HG02840 (cell line): ENCODE measurements at regions not wholly inside any gene's neighbourhood (a gene's known extent, or its start where the extent isn't known, plus 50 kb on each side); places are given as distances from the start of the nearest gene placed in this dataset.
"Not testable (repeated sequence)": the region's sequence is repeated elsewhere in the genome, so short reads cannot be mapped to it uniquely, and the experiment has no call there.

Experiments used
- ATAC-seq: cut with Tn5 transposase; IDR thresholded peaks from one replicate; pipeline ENCODE4 v1.9.1; 2021; ENCODE audit warnings: mild to moderate bottlenecking, moderate library complexity, moderate number of reproducible peaks; ENCODE audit not compliant: unreplicated experiment, low FRiP score

DNA sequence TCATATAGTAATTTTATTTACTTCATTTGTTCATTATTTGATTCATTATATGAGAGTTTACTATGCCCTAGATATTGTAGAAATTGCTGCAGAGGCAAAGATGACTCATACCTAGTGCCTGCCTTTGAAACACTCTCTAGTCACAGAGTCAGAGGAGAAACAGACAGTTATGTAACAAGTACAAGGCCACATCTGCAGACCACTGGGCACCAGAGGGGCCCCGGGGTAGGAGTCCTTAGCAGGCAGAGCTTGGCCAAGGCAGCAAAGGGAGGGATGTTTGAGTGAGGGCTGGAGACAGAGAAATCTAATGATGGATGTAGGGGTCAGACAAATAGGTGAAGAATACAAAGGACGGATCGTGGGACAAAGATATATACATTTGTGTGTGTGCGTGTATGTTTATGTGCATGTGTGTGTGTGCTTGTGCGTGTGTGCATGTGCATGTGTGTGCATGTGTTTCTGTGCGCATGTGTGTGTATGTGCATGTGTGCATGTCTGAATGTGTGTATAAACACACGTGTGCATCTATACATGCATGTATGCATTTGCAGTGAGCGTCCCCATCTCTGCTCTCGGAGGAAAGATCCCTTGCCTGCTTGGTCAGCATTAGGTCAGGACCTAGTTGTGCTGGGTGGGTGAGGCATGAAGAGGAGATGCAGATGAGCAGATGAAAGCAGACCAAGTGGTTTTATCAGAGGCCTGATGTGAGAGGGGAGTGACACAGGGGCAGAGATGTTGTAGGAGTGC lies 170.6 kb upstream of the MYT1L start:
- no peak for ATAC-seq

- ATAC-seq = no peak
Measured at GRCh38 chr2:2495606-2496005, 164.5 kb upstream of the MYT1L start.

DNA sequence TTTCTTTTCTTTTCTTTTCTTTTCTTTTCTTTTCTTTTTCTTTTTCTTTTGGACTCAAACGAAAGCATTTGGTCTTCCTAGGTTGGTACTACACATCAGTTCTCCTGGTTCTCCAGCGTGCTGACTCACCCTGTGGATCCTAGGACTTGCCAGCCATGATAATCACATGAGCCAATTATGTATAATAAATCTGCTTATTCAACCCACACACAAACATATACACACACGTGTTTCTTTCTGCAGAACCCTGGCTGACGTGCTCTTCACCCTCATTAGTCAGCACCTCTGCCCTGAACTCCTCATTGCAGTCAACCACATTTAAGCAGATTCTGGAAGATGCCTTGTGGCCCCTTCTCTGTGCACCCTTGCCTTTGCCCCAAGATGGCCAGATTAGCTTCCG lies 162.4 kb upstream of the MYT1L start:
- ATAC-seq = no peak

DNA sequence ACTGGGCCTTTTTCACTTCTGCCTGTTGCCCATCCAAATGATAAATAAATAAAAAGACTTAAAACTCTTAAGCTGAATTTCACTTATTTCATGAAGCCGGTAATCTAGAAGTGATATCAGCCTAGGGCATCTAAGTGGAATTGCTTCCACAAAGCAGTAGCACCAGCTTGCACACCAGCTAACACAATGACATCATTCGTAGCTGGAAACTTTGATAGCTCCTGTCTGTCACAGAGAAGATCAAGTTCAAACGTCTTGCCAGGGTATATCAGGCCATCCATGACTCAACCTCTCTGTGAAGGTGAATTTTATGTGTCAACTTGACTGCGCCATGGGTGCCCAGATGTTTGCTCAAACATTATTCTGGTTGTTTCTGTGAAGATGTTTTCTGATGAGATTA lies 161.7 kb upstream of the MYT1L start:
- ATAC-seq = no peak

DNA sequence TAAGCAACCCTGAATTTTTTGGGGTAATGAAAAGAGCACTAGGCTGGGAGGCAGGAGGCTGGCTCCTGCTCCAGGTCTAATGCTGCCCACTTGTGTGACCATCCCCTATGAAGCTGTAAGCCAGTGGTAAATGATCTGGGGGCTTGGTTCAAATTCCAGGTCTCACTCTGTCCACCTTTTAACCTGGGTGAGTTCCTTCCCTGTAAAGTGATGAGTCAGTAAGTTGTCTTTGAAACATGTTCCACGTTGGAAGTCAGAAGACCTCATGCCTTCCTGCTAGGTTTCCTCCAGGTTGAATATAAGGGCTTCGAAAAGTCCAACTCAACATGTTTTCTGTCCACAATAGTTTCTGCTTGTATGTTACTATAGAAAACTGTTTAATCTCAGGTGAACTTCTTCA lies 160.9 kb upstream of the MYT1L start:
- ATAC-seq = no peak

DNA sequence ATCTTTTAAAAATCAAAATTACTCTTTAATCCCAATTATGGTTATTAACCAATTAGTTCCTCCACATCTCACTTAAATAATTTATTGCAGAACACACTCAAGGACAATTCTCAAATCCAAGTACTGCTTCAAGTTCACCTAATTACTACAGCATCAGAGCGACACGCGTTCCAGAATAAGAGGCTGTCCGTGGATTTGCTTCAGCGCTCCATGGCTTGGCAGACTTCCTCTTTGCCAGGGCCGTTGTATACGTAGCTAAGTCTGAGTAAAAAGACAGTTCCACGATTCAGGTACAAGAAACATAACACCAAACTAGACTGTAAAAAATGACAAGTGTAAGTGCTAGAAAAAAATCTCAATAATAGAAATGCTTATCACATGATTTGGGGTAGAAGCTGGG lies 153.2 kb upstream of the MYT1L start:
- ATAC-seq = no peak

- ATAC-seq = no peak
Measured at GRCh38 chr2:2482851-2483250, 151.8 kb upstream of the MYT1L start.

DNA sequence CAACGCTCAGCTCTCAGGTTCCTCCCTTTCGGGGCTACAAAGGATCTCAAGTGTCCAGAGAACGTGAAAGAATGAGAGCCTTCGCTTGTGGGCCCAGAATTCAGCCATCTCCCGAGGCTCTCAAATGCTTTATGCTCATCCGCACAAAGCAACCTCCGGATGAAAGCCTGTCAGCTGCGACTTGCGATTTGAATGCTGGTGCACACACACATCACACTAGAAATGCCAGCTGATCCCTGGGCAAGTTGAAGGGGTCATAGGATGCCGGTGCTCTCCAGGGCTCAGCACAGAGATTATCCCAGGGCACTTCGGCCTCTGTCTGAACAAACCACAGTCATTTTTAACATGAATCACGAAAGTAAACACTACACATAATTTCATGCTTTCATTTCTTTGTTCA lies 141.8 kb upstream of the MYT1L start:
- ATAC-seq = no peak

DNA sequence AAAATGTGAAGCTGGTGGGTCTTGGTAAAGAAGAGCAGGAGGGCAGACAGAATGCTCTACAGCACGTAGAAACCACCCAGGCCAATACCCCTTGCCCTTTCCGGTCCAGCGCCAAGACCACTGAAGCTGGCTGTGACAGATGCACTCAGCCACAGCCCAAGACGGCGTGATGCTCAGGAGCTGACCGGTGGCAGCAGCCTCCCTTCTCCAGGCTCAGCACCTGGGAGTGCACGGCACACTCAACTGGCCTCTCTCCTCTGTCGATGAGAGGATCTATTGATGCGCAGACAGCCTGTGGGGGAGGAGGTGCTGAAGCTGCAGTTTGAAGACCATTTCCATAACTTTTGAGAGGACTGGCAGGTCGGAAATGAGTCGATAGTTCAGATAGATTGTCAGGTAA lies 141.0 kb upstream of the MYT1L start:
- ATAC-seq = no peak

- ATAC-seq = no peak
Measured at GRCh38 chr2:2466534-2466933, 135.5 kb upstream of the MYT1L start.

- no peak for ATAC-seq
Measured at GRCh38 chr2:2464643-2465042, 133.6 kb upstream of the MYT1L start.

DNA sequence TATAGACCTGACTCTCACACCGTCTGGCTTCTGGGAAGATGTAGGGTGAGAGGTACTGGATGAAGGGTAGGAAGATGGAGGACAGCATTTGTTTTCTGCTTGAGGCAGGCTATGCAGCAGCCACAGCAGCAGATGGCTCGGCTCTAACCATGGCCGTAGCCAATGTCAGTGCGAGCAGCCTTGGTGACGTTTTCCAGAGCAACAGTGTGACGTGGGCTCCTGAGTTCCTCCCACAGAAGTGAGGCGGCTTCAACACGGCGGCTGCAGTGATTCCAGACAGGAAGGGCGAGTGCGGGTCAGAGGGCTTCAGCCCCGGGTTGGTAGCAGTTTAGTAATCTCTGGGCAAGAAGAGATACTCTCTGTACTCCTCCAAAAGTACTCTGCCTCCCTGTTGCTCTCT lies 133.0 kb upstream of the MYT1L start:
- ATAC-seq = no peak

DNA sequence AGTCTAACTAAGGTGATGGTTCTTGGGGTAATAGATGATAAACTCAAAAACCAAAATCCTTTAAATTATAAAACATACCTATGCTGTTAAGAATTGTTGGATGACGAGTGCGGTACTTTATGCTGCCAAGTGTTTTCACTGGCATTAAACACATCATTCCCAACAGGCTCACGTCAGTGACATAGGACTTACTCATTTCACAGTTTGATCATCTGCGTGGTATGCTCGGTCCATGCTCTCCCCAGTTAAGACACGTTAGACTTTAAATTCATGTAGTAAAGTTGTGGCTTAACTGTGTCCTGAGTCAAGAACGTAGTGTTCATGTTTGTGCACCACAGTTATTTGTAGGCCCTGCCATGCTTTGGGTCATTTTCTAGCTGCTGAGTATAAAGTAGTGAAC lies 125.6 kb upstream of the MYT1L start:
- no peak for ATAC-seq

- ATAC-seq = no peak
Measured at GRCh38 chr2:2455151-2455550, 124.1 kb upstream of the MYT1L start.

DNA sequence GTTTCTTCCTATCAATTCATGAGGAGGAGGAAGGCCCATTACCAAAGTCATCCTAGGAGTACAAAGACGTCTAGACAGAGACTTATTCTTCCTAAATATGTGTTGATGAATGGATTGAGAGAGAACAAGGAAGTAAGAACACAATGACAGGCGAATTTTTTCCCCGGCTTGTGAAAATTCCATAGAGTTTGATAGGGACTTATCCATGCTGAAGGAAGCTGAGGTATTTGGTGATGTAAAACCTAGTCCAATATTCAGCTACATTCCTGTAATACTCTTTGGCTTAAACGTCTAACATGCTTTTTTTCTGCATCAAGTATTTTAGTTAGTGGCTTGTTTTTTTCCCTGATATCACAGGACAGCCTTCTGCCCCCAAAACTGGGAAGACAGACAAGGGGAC lies 121.9 kb upstream of the MYT1L start:
- no peak for ATAC-seq

DNA sequence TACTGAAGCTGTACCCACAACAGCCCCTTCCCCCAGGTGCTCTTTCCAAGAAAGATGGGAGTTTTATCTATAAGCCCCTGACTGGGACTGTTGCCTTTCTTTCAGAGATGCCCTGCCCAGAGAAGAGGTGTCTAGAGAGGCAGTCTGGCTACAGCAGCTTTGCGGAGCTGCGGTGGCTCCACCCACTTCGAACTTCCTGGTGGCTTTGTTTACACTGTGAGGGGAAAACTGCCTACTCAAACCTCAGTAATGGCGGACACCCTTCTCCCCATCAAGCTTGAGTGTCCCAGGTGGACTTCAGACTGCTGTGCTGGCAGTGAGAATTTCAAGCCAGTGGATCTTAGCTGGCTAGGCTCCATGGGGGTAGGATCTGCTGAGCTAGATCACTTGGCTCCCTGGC lies 120.2 kb upstream of the MYT1L start:
- ATAC-seq = not testable (repeated sequence)

DNA sequence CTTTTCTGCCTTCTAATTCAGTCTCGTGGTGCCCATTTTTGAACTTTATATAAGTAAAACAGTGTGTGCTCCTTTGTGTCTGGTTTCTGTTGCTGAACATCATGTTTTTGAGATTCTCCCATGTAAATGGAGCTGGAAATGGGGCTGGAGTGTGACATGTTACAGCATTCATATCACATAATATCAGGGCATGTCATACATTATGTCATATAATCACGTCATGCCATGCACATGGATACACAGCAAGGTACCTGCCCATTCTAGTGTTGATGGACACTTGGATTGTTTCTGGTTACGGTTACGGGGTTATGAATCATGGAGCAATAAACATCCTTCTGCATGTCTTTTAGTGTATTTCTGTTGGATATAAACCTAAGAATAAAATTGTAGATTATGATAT lies 117.1 kb upstream of the MYT1L start:
- no peak for ATAC-seq

DNA sequence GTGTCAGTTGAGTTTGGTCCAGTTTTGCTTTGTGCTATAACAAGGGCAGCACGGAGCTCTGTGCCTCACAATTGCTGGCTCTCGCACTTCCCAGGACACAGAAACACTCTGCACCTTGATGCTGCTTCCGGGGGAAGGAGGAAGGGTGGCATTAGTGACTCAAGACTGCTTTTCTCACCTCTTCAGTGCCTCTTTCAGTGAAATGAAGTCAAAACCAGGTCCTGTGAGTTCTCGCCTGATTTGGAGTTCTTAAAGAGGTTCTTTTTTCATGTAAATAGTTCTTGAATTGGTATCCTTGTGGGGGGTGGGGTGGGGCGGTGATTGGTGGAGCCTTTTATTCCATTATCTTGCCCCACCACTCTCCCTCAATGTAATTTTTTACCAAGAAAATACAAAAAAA lies 91.5 kb upstream of the MYT1L start:
- no peak for ATAC-seq

GRCh38 chr2:2413525-2413924 lies 82.5 kb upstream of the MYT1L start:
- no peak for ATAC-seq

GRCh38 chr2:2410987-2411386 lies 79.9 kb upstream of the MYT1L start:
- ATAC-seq = no peak

DNA sequence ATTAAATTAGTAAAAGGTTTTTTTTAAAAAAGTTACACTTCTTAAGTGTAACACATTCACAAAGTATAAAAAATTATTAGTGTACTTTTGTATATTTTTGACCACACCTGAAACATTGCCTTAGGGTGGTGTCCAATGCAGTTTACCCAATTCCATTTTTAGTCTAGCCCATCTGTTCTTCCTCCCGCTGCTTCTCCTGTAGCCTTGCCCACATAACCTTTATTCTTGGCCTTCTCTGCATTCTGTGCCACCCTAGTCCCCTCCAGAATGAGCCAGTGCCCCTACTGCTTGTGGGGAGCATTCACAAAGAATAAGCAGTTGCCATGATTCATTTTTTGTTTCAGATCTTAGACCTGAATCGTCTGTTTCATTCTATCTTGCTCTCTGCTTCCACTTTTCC lies 78.4 kb upstream of the MYT1L start:
- ATAC-seq = no peak

DNA sequence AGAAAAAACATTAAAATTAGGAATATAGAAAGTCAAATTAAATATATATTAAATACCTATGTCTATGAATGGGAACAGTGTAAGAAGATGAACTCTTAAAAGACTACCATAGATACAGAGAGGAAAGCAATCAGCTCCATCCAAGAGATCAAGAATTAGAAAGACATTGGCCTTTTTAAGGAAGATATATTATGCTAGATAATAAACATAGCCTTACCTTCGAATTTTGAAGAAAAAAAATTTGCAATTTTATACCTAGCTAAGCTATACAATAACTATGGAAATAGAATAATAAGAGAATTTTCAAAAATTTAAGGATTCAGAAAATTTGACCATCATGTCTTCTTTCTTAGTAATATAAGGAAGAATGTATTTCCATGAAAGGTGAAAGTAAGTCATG lies 74.7 kb upstream of the MYT1L start:
- ATAC-seq = no peak
